ENCODE measurements at regions not wholly inside any gene's neighbourhood (a gene's known extent, or its start where the extent isn't known, plus 50 kb on each side); places are given as distances from the start of the nearest gene placed in this dataset.

DNA sequence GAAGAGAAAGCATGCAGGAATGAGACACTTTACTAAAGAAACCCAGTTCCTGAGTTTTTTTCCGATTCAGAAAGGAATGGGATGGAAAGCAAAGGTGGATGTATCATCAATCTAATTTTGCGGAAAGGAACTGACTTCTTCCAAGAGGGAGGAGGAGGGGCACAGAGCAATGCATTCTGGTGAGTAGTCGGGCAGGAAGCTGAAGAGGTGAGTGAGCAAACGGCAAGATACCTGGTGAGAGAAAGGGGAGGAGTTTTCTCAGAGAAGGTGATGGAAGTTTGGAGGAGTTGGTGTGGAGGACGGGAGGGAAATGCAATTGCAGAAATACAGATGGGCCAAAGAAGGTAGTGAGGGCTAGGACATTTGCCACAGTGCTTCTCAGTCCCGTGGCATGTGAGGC is 713.2 kb downstream of the KCNJ2 start:
- TF ChIP-seq, protein P1, sequence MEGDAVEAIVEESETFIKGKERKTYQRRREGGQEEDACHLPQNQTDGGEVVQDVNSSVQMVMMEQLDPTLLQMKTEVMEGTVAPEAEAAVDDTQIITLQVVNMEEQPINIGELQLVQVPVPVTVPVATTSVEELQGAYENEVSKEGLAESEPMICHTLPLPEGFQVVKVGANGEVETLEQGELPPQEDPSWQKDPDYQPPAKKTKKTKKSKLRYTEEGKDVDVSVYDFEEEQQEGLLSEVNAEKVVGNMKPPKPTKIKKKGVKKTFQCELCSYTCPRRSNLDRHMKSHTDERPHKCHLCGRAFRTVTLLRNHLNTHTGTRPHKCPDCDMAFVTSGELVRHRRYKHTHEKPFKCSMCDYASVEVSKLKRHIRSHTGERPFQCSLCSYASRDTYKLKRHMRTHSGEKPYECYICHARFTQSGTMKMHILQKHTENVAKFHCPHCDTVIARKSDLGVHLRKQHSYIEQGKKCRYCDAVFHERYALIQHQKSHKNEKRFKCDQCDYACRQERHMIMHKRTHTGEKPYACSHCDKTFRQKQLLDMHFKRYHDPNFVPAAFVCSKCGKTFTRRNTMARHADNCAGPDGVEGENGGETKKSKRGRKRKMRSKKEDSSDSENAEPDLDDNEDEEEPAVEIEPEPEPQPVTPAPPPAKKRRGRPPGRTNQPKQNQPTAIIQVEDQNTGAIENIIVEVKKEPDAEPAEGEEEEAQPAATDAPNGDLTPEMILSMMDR (IDR thresholded peaks at IDR 0.05; ENCODE audit: extremely low read depth in 1 of 2, insufficient read depth in 1 of 2, low read depth in 1 of 2, low read length in 2 of 2), result no peak
- TF ChIP-seq GATA2 (IDR thresholded peaks at IDR 0.05; ENCODE audit: insufficient read depth, insufficient read length, low read depth, low read length) (no peak), POLR2A (IDR thresholded peaks at IDR 0.05; ENCODE audit: low read depth, low read length) (no peak), POLR2AphosphoS5 (IDR thresholded peaks at IDR 0.05; ENCODE audit: insufficient read depth, low read depth, low read length) (no peak), EZH2 (IDR thresholded peaks at IDR 0.05; ENCODE audit: borderline replicate concordance, low read depth, low read length, severe bottlenecking) (no peak)
- TF ChIP-seq, protein P2, sequence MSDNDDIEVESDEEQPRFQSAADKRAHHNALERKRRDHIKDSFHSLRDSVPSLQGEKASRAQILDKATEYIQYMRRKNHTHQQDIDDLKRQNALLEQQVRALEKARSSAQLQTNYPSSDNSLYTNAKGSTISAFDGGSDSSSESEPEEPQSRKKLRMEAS (IDR thresholded peaks at IDR 0.05; ENCODE audit: insufficient read depth, insufficient read length), result no peak

All from endothelial cell of umbilical vein (primary cell).